ENCODE measurements at regions not wholly inside any gene's neighbourhood (a gene's known extent, or its start where the extent isn't known, plus 50 kb on each side); places are given as distances from the start of the nearest gene placed in this dataset.

GRCh38 chr3:8399686-8400085 is 101.9 kb upstream of the LMCD1 start:
- DNase-seq (no peak), ATAC-seq (ENCODE audit: low read depth) (no peak)
- no TSS peak for BruUV-seq (replicated peaks)
- Histone ChIP-seq H2AK5ac (ENCODE audit: low read depth, low read length) (no peak overlapping the region), H3K9me1 (ENCODE audit: insufficient read depth, low read length) (no peaks in the 10 kb centered on the region), H2BK20ac (ENCODE audit: low read depth, low read length) (no peak overlapping the region), H3K18ac (ENCODE audit: low read depth, low read length) (no peak overlapping the region), H2BK120ac (ENCODE audit: low read depth, low read length) (no peak overlapping the region), H3K4me3 (ENCODE audit: insufficient read depth, low read depth, low read length) (no peak overlapping the region), H4K8ac (ENCODE audit: low read depth in 2 of 2, low read length in 2 of 2) (no peak overlapping the region), H4K20me1 (ENCODE audit: insufficient read depth, low read length) (no peaks in the 10 kb centered on the region), H2BK15ac (ENCODE audit: low read depth, low read length) (no peak overlapping the region), H4K91ac (ENCODE audit: insufficient read depth, low read depth, low read length) (no peak overlapping the region), H3K27ac (ENCODE audit: insufficient read depth, low read length) (no peak overlapping the region), H3K4ac (ENCODE audit: low read depth, low read length) (no peak overlapping the region), H2AFZ (replicated peaks; ENCODE audit: low read length, poor library complexity) (no peak overlapping the region), H3K23ac (ENCODE audit: low read depth, low read length) (no peak overlapping the region), H3K79me1 (ENCODE audit: low read depth in 1 of 2, low read length in 2 of 2) (no peaks in the 10 kb centered on the region), H3K4me2 (ENCODE audit: low read depth, low read length) (no peak overlapping the region), H3K27me3 (ENCODE audit: control insufficient read depth, insufficient read depth, low read length) (no peaks in the 10 kb centered on the region), H3K9me3 (ENCODE audit: control insufficient read depth, insufficient read depth, low read length) (no peaks in the 10 kb centered on the region), H3K56ac (ENCODE audit: extremely low read depth, insufficient read depth, low read length) (no peak overlapping the region), H3K36me3 (ENCODE audit: control insufficient read depth, insufficient read depth, low read length) (no peaks in the 10 kb centered on the region), H3K14ac (replicated peaks; ENCODE audit: low read depth, low read length) (no peak overlapping the region), H3K4me1 (ENCODE audit: control insufficient read depth, insufficient read depth, low read length) (no peaks in the 10 kb centered on the region), H2AK9ac (replicated peaks; ENCODE audit: low read depth, low read length, poor library complexity) (no peak overlapping the region), H3K9ac (ENCODE audit: low read depth, low read length) (no peak overlapping the region), H2BK5ac (ENCODE audit: low read depth, low read length, poor library complexity, severe bottlenecking) (no peak overlapping the region), H4K5ac (ENCODE audit: low read depth, low read length) (no peak overlapping the region)
- TF ChIP-seq RAD21 (IDR thresholded peaks at IDR 0.05; ENCODE audit: low read length) = no peak
- TF ChIP-seq MAFK (IDR thresholded peaks at IDR 0.05; ENCODE audit: low read depth, low read length) = no peak
- no peak for TF ChIP-seq ELK1 (IDR thresholded peaks at IDR 0.05; ENCODE audit: borderline replicate concordance, low read depth, low read length)
- TF ChIP-seq FOS (IDR thresholded peaks at IDR 0.05; ENCODE audit: low read depth, low read length) = no peak
- TF ChIP-seq CEBPB (IDR thresholded peaks at IDR 0.05; ENCODE audit: low read depth, low read length) = no peak
- TF ChIP-seq SMC3 (IDR thresholded peaks at IDR 0.05; ENCODE audit: low read depth, low read length) = no peak
- TF ChIP-seq BHLHE40 (IDR thresholded peaks at IDR 0.05; ENCODE audit: low read depth, low read length) = no peak
- TF ChIP-seq POLR2A (IDR thresholded peaks at IDR 0.05; ENCODE audit: low read depth, low read length) = no peak
- no peak for TF ChIP-seq CHD1 (IDR thresholded peaks at IDR 0.05; ENCODE audit: low read depth, low read length)
- no peak for TF ChIP-seq NFE2L2 (IDR thresholded peaks at IDR 0.05; ENCODE audit: low read depth, low read length)
- dilution Hi-C loops (cut with HindIII; ENCODE audit: low sequenced_read_pairs, unreplicated experiment) (no loop called here), intact Hi-C loops (cut with micrococcal nuclease) (no loop called here), in situ Hi-C loops (cut with MboI; ENCODE audit: low sequenced_read_pairs) (no loop called here)
- ChIA-PET CTCF (no interaction called here), POLR2A (ENCODE audit: unreplicated experiment) (no interaction called here)
- 0% methylated on average over 1 of the region's 3 CpGs; no CpG with 5 or more reads in 1 of the 2 experiments for WGBS, 2 experiments (ENCODE audit: extremely low coverage in 2 of 2, insufficient read length in 1 of 2)

Measured in IMR-90 (cell line).